ENCODE measurements at regions not wholly inside any gene's neighbourhood (a gene's known extent, or its start where the extent isn't known, plus 50 kb on each side); places are given as distances from the start of the nearest gene placed in this dataset.

- no peaks in the 10 kb centered on the region for H3K36me3 ChIP-seq (ENCODE audit: control insufficient read depth, insufficient read depth, low read length)
- no peak for DNase-seq (ENCODE audit: low read depth)
- TF ChIP-seq, protein P1, sequence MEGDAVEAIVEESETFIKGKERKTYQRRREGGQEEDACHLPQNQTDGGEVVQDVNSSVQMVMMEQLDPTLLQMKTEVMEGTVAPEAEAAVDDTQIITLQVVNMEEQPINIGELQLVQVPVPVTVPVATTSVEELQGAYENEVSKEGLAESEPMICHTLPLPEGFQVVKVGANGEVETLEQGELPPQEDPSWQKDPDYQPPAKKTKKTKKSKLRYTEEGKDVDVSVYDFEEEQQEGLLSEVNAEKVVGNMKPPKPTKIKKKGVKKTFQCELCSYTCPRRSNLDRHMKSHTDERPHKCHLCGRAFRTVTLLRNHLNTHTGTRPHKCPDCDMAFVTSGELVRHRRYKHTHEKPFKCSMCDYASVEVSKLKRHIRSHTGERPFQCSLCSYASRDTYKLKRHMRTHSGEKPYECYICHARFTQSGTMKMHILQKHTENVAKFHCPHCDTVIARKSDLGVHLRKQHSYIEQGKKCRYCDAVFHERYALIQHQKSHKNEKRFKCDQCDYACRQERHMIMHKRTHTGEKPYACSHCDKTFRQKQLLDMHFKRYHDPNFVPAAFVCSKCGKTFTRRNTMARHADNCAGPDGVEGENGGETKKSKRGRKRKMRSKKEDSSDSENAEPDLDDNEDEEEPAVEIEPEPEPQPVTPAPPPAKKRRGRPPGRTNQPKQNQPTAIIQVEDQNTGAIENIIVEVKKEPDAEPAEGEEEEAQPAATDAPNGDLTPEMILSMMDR (IDR thresholded peaks at IDR 0.05; ENCODE audit: insufficient read depth, low read length, severe bottlenecking): no peak
- H3K27me3 ChIP-seq (ENCODE audit: control insufficient read depth, insufficient read depth, low read length): no peaks in the 10 kb centered on the region
- no peak overlapping the region for H3K4me3 ChIP-seq (ENCODE audit: low read depth, low read length)
- FAIRE-seq: no peak
Observed at GRCh38 chr6:165922309-165922794, 245.3 kb downstream of the TBXT start.

- DNase-seq (ENCODE audit: low read depth): no peak
- no peak for FAIRE-seq
- TF ChIP-seq, protein P1 (IDR thresholded peaks at IDR 0.05; ENCODE audit: insufficient read depth, low read length, severe bottlenecking): no peak
- no peak overlapping the region for H3K4me3 ChIP-seq (ENCODE audit: low read depth, low read length)
- H3K27me3 ChIP-seq (ENCODE audit: control insufficient read depth, insufficient read depth, low read length): no peaks in the 10 kb centered on the region
- H3K36me3 ChIP-seq (ENCODE audit: control insufficient read depth, insufficient read depth, low read length): no peaks in the 10 kb centered on the region
Observed at GRCh38 chr6:165920896-165921671, 246.6 kb downstream of the TBXT start.

DNA sequence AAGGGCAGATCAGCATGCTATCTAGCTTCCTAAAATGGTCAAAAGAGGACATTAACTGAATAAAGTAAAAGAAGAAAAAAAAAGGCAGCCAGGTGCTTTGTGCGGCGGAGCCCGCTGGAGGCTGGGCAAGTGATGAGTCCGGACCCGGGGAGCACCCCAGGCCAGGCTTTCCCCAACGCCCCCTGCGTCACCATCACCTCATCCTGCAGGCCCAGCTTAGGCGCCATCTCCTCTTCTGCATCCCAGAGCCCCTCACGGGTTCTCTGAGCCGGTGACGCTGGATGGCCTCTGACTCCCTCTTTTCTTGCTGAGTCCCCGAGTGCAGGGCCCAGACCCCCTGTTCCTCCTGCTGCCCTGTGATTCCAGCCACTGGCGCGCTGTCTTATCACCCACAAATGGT is 250.1 kb downstream of the TBXT start:
- no peak for DNase-seq (ENCODE audit: low read depth)
- TF ChIP-seq, protein P1 (IDR thresholded peaks at IDR 0.05; ENCODE audit: insufficient read depth, low read length, severe bottlenecking): no peak
- H3K4me3 ChIP-seq (ENCODE audit: low read depth, low read length): no peak overlapping the region
- H3K36me3 ChIP-seq (ENCODE audit: control insufficient read depth, insufficient read depth, low read length): no peaks in the 10 kb centered on the region
- H3K27me3 ChIP-seq (ENCODE audit: control insufficient read depth, insufficient read depth, low read length): no peaks in the 10 kb centered on the region
- no peak for FAIRE-seq

- no peak overlapping the region for H3K4me3 ChIP-seq (ENCODE audit: low read depth, low read length)
- TF ChIP-seq, protein P1 (IDR thresholded peaks at IDR 0.05; ENCODE audit: insufficient read depth, low read length, severe bottlenecking): no peak
- no peak for FAIRE-seq
- no peaks in the 10 kb centered on the region for H3K27me3 ChIP-seq (ENCODE audit: control insufficient read depth, insufficient read depth, low read length)
- no peaks in the 10 kb centered on the region for H3K36me3 ChIP-seq (ENCODE audit: control insufficient read depth, insufficient read depth, low read length)
- DNase-seq (ENCODE audit: low read depth): no peak
Observed at GRCh38 chr6:165915022-165915770, 252.2 kb upstream of the PDE10A start.

DNA sequence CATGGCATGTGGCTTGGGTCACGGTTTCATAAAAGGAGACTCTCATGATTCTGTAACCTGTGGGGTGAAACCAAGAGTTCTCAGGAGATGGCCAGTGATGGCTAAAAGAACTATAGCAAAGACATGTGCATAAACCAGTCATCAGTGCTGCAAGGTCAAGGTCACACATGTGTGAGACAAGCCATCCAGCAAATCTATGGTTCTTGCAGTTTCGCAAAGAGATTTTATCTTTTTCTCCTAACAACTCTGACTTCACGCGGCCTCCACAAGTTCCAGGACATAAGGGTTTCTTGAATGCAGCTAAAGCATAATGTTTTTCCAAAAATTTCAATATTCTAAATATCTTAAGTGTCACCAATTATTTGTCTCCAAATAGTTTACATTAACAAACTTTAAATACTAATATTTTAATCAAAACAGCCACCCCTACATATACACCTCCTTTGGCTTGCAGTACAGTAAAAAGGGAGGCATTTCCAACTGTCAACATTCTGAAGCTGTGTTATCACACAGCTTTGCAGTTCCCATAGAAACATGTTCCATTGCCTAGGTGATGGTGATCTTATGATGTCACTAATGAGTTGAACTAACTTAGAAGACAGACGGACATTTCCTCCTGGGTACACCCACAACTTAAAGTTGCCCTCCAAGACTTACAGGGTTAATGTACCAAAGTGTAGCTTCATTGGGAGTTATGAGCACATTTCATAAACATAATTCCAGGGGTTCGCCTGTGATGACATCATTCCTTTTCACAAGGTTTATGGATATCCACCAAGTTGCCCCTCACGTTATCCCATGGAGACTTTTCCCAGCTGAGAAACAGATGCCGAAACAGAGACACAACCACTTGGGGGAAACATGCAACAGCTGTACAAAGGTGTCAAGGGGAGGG is 250.9 kb upstream of the PDE10A start:
- Histone ChIP-seq H3K36me3 (ENCODE audit: control insufficient read depth, insufficient read depth, low read length) (no peaks in the 10 kb centered on the region), H3K27me3 (ENCODE audit: control insufficient read depth, insufficient read depth, low read length) (no peaks in the 10 kb centered on the region), H3K4me3 (ENCODE audit: low read depth, low read length) (no peak overlapping the region)
- DNase-seq (ENCODE audit: low read depth): no peak
- FAIRE-seq: no peak
- TF ChIP-seq, protein P1 (IDR thresholded peaks at IDR 0.05; ENCODE audit: insufficient read depth, low read length, severe bottlenecking): no peak
